ENCODE measurements at regions not wholly inside any gene's neighbourhood (a gene's known extent, or its start where the extent isn't known, plus 50 kb on each side); places are given as distances from the start of the nearest gene placed in this dataset.
A peak's percentile ranks its signal among the peaks of the same experiment; 100 is the strongest.

DNA sequence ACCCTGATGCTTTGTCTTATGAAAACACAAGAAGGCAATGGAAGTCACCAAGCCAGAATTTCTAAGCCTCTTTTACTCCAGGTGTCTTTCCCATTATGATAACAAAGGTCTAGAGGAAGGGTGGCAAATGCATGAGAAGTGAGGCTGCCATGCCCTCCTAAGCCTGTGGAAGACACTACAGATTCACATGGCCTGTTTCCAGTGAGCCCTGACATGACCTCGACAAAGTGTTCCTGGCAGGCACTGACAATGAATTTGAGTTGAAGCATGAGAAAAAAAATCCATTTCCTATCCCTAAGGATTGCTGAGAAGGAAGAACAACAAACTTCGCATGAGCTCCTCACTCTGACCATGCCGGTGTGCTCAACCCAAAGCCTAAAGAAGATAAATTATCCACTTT, 268.0 kb downstream of the HTR7 start:
- dilution Hi-C loops (cut with MboI; ENCODE audit: extremely low pct_ligation_motif_present, low sequenced_read_pairs) = no loop called here
- Histone ChIP-seq H3K9me1 (ENCODE audit: control insufficient read depth, extremely low read depth, insufficient read depth, low read length) (no peaks in the 10 kb centered on the region), H3K79me2 (ENCODE audit: control insufficient read depth, insufficient read depth, low read length) (no peaks in the 10 kb centered on the region), H3K4me1 (ENCODE audit: control insufficient read depth, extremely low read depth, insufficient read depth, low read length) (peaks cover 17% of the 10 kb centered on the region), H3K27me3 (ENCODE audit: control insufficient read depth, extremely low read depth, insufficient read depth, low read length) (no peaks in the 10 kb centered on the region), H3K36me3 (ENCODE audit: control insufficient read depth in 2 of 2, extremely low read depth in 1 of 2, insufficient read depth in 2 of 2, low read length in 2 of 2) (no peaks in the 10 kb centered on the region), H3K4me2 (ENCODE audit: control insufficient read depth, extremely low read depth, insufficient read depth, low read depth, low read length) (no peak overlapping the region), H3K9me3 (ENCODE audit: control insufficient read depth, low read depth, low read length) (no peaks in the 10 kb centered on the region), H3K27ac (ENCODE audit: control insufficient read depth, insufficient read depth, low read length) (no peak overlapping the region), H3K4me3 (ENCODE audit: control insufficient read depth in 2 of 3, extremely low read depth in 1 of 3, insufficient read depth in 2 of 3, low read depth in 1 of 3, low read length in 3 of 3) (no peak overlapping the region), H2AFZ (ENCODE audit: control insufficient read depth, low read length) (no peak overlapping the region), H3K9ac (ENCODE audit: control insufficient read depth, extremely low read depth, insufficient read depth, low read length) (no peak overlapping the region), H4K20me1 (ENCODE audit: control insufficient read depth, extremely low read depth, insufficient read depth, low read length) (no peaks in the 10 kb centered on the region)
- no peak for TF ChIP-seq EZH2 (IDR thresholded peaks at IDR 0.05; ENCODE audit: low read length)
- TF ChIP-seq, protein P1, sequence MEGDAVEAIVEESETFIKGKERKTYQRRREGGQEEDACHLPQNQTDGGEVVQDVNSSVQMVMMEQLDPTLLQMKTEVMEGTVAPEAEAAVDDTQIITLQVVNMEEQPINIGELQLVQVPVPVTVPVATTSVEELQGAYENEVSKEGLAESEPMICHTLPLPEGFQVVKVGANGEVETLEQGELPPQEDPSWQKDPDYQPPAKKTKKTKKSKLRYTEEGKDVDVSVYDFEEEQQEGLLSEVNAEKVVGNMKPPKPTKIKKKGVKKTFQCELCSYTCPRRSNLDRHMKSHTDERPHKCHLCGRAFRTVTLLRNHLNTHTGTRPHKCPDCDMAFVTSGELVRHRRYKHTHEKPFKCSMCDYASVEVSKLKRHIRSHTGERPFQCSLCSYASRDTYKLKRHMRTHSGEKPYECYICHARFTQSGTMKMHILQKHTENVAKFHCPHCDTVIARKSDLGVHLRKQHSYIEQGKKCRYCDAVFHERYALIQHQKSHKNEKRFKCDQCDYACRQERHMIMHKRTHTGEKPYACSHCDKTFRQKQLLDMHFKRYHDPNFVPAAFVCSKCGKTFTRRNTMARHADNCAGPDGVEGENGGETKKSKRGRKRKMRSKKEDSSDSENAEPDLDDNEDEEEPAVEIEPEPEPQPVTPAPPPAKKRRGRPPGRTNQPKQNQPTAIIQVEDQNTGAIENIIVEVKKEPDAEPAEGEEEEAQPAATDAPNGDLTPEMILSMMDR (optimal IDR thresholded peaks at IDR 0.05 in 1 of 3, IDR thresholded peaks at IDR 0.05 in 1 of 3, conservative IDR thresholded peaks at IDR 0.05 in 1 of 3; ENCODE audit: extremely low read depth in 1 of 3, insufficient read depth in 2 of 3, low read length in 3 of 3) = no peak
- peak; percentile 59 for FAIRE-seq
- DNase-seq (ENCODE audit: low read depth, low spot score) = no peak

DNA sequence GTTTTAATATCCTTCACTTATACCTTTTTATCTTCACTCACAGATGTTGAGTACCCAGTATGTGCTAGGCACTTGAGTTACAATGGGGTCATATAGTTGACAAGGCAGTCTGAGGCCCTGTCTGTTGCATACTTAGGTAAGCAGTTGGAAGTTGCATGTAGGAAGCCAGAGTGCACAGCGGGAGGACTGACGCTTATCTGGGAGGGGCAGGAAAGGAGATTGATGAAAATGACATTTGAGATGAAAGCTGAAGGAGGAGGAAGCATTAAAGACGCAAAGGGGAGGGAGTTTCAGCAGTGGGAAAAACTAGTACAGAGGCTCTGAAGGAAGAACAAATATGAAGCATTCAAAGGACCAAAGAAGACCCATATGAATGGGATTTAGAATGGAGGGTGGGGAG, 266.2 kb downstream of the HTR7 start:
- no peak overlapping the region for H3K4me2 ChIP-seq (ENCODE audit: control insufficient read depth, extremely low read depth, insufficient read depth, low read depth, low read length)
- no peaks in the 10 kb centered on the region for H3K9me3 ChIP-seq (ENCODE audit: control insufficient read depth, low read depth, low read length)
- H3K9me1 ChIP-seq (ENCODE audit: control insufficient read depth, extremely low read depth, insufficient read depth, low read length) = no peaks in the 10 kb centered on the region
- H3K4me3 ChIP-seq (ENCODE audit: control insufficient read depth in 2 of 3, extremely low read depth in 1 of 3, insufficient read depth in 2 of 3, low read depth in 1 of 3, low read length in 3 of 3) = no peak overlapping the region
- no peak overlapping the region for H2AFZ ChIP-seq (ENCODE audit: control insufficient read depth, low read length)
- H3K36me3 ChIP-seq (ENCODE audit: control insufficient read depth in 2 of 2, extremely low read depth in 1 of 2, insufficient read depth in 2 of 2, low read length in 2 of 2) = no peaks in the 10 kb centered on the region
- H3K27ac ChIP-seq (ENCODE audit: control insufficient read depth, insufficient read depth, low read length) = no peak overlapping the region
- H3K4me1 ChIP-seq (ENCODE audit: control insufficient read depth, extremely low read depth, insufficient read depth, low read length) = peaks cover 11% of the 10 kb centered on the region
- H3K79me2 ChIP-seq (ENCODE audit: control insufficient read depth, insufficient read depth, low read length) = no peaks in the 10 kb centered on the region
- dilution Hi-C loops (cut with MboI; ENCODE audit: extremely low pct_ligation_motif_present, low sequenced_read_pairs) = no loop called here
- no peaks in the 10 kb centered on the region for H3K27me3 ChIP-seq (ENCODE audit: control insufficient read depth, extremely low read depth, insufficient read depth, low read length)
- TF ChIP-seq, protein P1 (optimal IDR thresholded peaks at IDR 0.05 in 1 of 3, IDR thresholded peaks at IDR 0.05 in 1 of 3, conservative IDR thresholded peaks at IDR 0.05 in 1 of 3; ENCODE audit: extremely low read depth in 1 of 3, insufficient read depth in 2 of 3, low read length in 3 of 3) = no peak
- TF ChIP-seq EZH2 (IDR thresholded peaks at IDR 0.05; ENCODE audit: low read length) = no peak
- no peaks in the 10 kb centered on the region for H4K20me1 ChIP-seq (ENCODE audit: control insufficient read depth, extremely low read depth, insufficient read depth, low read length)
- H3K9ac ChIP-seq (ENCODE audit: control insufficient read depth, extremely low read depth, insufficient read depth, low read length) = no peak overlapping the region
- no peak for FAIRE-seq
- no peak for DNase-seq (ENCODE audit: low read depth, low spot score)
